Glutamatergic neuron (in vitro differentiated cells): ENCODE measurements at regions not wholly inside any gene's neighbourhood (a gene's known extent, or its start where the extent isn't known, plus 50 kb on each side); places are given as distances from the start of the nearest gene placed in this dataset.

Experiments used
- DNase-seq: peaks from one replicate; pipeline ENCODE4 v3.0.0; 2022
- H3K27ac Mint-ChIP-seq: one replicate; pipeline ENCODE4 v1.8.0; 2020; ENCODE audit warnings: mild to moderate bottlenecking, mixed read lengths, inconsistent platforms; ENCODE audit not compliant: unreplicated experiment
- H3K27me3 Mint-ChIP-seq: one replicate; pipeline ENCODE4 v1.8.0; 2020; ENCODE audit warnings: mild to moderate bottlenecking, moderate library complexity, mixed read lengths, inconsistent platforms; ENCODE audit not compliant: unreplicated experiment
- H3K36me3 Mint-ChIP-seq: one replicate; pipeline ENCODE4 v1.8.0; 2020; ENCODE audit warnings: mild to moderate bottlenecking, mixed read lengths, inconsistent platforms; ENCODE audit not compliant: unreplicated experiment
- H3K4me1 Mint-ChIP-seq: one replicate; pipeline ENCODE4 v1.8.0; 2020; ENCODE audit warnings: mild to moderate bottlenecking, low read depth, mixed read lengths, inconsistent platforms; ENCODE audit not compliant: unreplicated experiment
- H3K4me3 Mint-ChIP-seq: one replicate; pipeline ENCODE4 v1.8.0; 2020; ENCODE audit warnings: mild to moderate bottlenecking, mixed read lengths, inconsistent platforms; ENCODE audit not compliant: unreplicated experiment
- H3K9me3 Mint-ChIP-seq: one replicate; pipeline ENCODE4 v1.8.0; 2020; ENCODE audit warnings: mild to moderate bottlenecking, moderate library complexity, mixed read lengths, inconsistent platforms; ENCODE audit not compliant: unreplicated experiment
- CTCF ChIP-seq: fragments of 200-600 bp; sonication (generic); IDR thresholded peaks from one replicate; pipeline ENCODE4 v1.5.0; 2021; ENCODE audit not compliant: partially characterized antibody, unreplicated experiment

GRCh38 chr11:80455818-80456217, 1015.0 kb upstream of the TENM4 start:
- Mint-ChIP-seq H3K9me3 (peaks cover 4% of the 10 kb centered on the region), H3K27me3 (no peaks in the 10 kb centered on the region), H3K4me3 (no peak overlapping the region), H3K36me3 (no peaks in the 10 kb centered on the region), H3K4me1 (peaks cover 11% of the 10 kb centered on the region), H3K27ac (no peak overlapping the region)
- TF ChIP-seq CTCF = no peak
- no peak for DNase-seq

- TF ChIP-seq CTCF = no peak
These were observed 1010.3 kb upstream of the TENM4 start for GRCh38 chr11:80451105-80451504.

GRCh38 chr11:80448709-80449108, 1007.9 kb upstream of the TENM4 start:
- no peaks in the 10 kb centered on the region for H3K9me3 Mint-ChIP-seq
- no peaks in the 10 kb centered on the region for H3K27me3 Mint-ChIP-seq
- H3K4me1 Mint-ChIP-seq = no peaks in the 10 kb centered on the region
- H3K27ac Mint-ChIP-seq = no peak overlapping the region
- no peak overlapping the region for H3K4me3 Mint-ChIP-seq
- DNase-seq = no peak
- no peaks in the 10 kb centered on the region for H3K36me3 Mint-ChIP-seq
- no peak for TF ChIP-seq CTCF

More at GRCh38 chr11:80451105-80451504, 1010.3 kb upstream of the TENM4 start:
- H3K27me3 Mint-ChIP-seq = no peaks in the 10 kb centered on the region
- no peaks in the 10 kb centered on the region for H3K4me1 Mint-ChIP-seq
- no peaks in the 10 kb centered on the region for H3K36me3 Mint-ChIP-seq
- H3K27ac Mint-ChIP-seq = no peak overlapping the region
- no peak overlapping the region for H3K4me3 Mint-ChIP-seq
- no peaks in the 10 kb centered on the region for H3K9me3 Mint-ChIP-seq
- DNase-seq = no peak

GRCh38 chr11:80443177-80443576, 1002.3 kb upstream of the TENM4 start:
- no peak for TF ChIP-seq CTCF
- Mint-ChIP-seq H3K27ac (no peak overlapping the region), H3K4me1 (no peaks in the 10 kb centered on the region), H3K27me3 (no peaks in the 10 kb centered on the region), H3K4me3 (no peak overlapping the region), H3K36me3 (no peaks in the 10 kb centered on the region), H3K9me3 (no peaks in the 10 kb centered on the region)
- DNase-seq = no peak

GRCh38 chr11:80441821-80442220, 1001.0 kb upstream of the TENM4 start:
- no peaks in the 10 kb centered on the region for H3K27me3 Mint-ChIP-seq
- H3K27ac Mint-ChIP-seq = no peak overlapping the region
- H3K9me3 Mint-ChIP-seq = no peaks in the 10 kb centered on the region
- no peak for DNase-seq
- no peak for TF ChIP-seq CTCF
- no peaks in the 10 kb centered on the region for H3K4me1 Mint-ChIP-seq
- H3K4me3 Mint-ChIP-seq = no peak overlapping the region
- H3K36me3 Mint-ChIP-seq = no peaks in the 10 kb centered on the region
